PC-3 (cell line): ENCODE measurements at regions not wholly inside any gene's neighbourhood (a gene's known extent, or its start where the extent isn't known, plus 50 kb on each side); places are given as distances from the start of the nearest gene placed in this dataset.

Experiments
- ATAC-seq: fragments of 200-7000 bp; cut with Tn5 transposase; 2 replicates; pipeline ENCODE4 v1.9.1; 2020; ENCODE audit warnings: mild to moderate bottlenecking, moderate library complexity
- BruUV-seq: library from RNA; stranded (reverse); fragments of 400-500 nt; replicated peaks from 2 replicates; lab custom pipeline; 2021; lab: Mats Ljungman, UMichigan
- CTCF ChIA-PET: fragments of 300-600 bp; sonication (Branson Sonifier 250); formaldehyde crosslinking; loops from one replicate; lab custom pipeline; 2022; ENCODE audit warnings: antibody characterized with exemption; lab: Charles Lee
- POLR2A ChIA-PET: fragments of 300-600 bp; sonication (Branson Sonifier 250); formaldehyde crosslinking; loops from one replicate; lab custom pipeline; 2022; ENCODE audit warnings: antibody characterized with exemption; ENCODE audit not compliant: unreplicated experiment; lab: Charles Lee
- DNase-seq: peaks from one replicate; pipeline ENCODE4 v3.0.0-alpha.2; 2015
- H2AFZ ChIP-seq: fragments of 300-600 bp; sonication (generic); 2 replicates; pipeline ENCODE4 v1.6.0; 2016; ENCODE audit warnings: antibody characterized with exemption, low read length
- H3F3A ChIP-seq: fragments of 300-600 bp; sonication (generic); one replicate; pipeline ENCODE4 v1.6.0; 2017; ENCODE audit warnings: antibody characterized with exemption, low read length, control low read depth, mild to moderate bottlenecking; ENCODE audit not compliant: unreplicated experiment
- H3K27ac ChIP-seq: fragments of 300-600 bp; sonication (generic); 2 replicates; pipeline ENCODE4 v1.5.1; 2016; ENCODE audit warnings: mild to moderate bottlenecking, low read length
- H3K27me3 ChIP-seq: fragments of 300-600 bp; sonication (generic); 2 replicates; pipeline ENCODE4 v1.6.1; 2016; ENCODE audit warnings: low read length, mixed read lengths
- H3K36me3 ChIP-seq: fragments of 300-600 bp; sonication (generic); 2 replicates; pipeline ENCODE4 v1.6.1; 2016; ENCODE audit warnings: low read depth, mixed run types, low read length, mixed read lengths
- H3K4me1 ChIP-seq: fragments of 300-600 bp; sonication (generic); 2 replicates; pipeline ENCODE4 v1.5.1; 2016; ENCODE audit warnings: low read length; ENCODE audit not compliant: insufficient read depth
- H3K4me2 ChIP-seq: fragments of 300-600 bp; sonication (generic); 2 replicates; pipeline ENCODE4 v1.6.0; 2016; ENCODE audit warnings: low read length
- H3K4me3 ChIP-seq: fragments of 300-600 bp; sonication (generic); 2 replicates; pipeline ENCODE4 v1.5.1; 2016; ENCODE audit warnings: mild to moderate bottlenecking, low read length, mixed read lengths
- H3K79me2 ChIP-seq: fragments of 300-600 bp; sonication (generic); 2 replicates; pipeline ENCODE4 v1.6.1; 2017; ENCODE audit warnings: low read length, mixed read lengths
- H3K9ac ChIP-seq: fragments of 300-600 bp; sonication (generic); 2 replicates; pipeline ENCODE4 v1.6.0; 2016; ENCODE audit warnings: mild to moderate bottlenecking, low read length
- H3K9me2 ChIP-seq: fragments of 300-600 bp; sonication (generic); replicated peaks from 2 replicates; pipeline ENCODE4 v1.6.1; 2016; ENCODE audit warnings: mixed run types, low read length, mixed read lengths
- H3K9me3 ChIP-seq: fragments of 300-600 bp; sonication (generic); 2 replicates; pipeline ENCODE4 v1.6.1; 2016; ENCODE audit warnings: low read length, mixed read lengths
- H4K20me1 ChIP-seq: fragments of 300-600 bp; sonication (generic); 2 replicates; pipeline ENCODE4 v1.6.1; 2016; ENCODE audit warnings: low read length, mixed read lengths
- CTCF ChIP-seq: fragments of 300-600 bp; sonication (generic); conservative IDR thresholded peaks from 2 replicates; pipeline ENCODE4 v1.5.1; 2017; ENCODE audit warnings: antibody characterized with exemption, low read depth, mild to moderate bottlenecking, low read length
- EZH2 ChIP-seq: fragments of 300-600 bp; sonication (generic); IDR thresholded peaks from one replicate; pipeline ENCODE4 v1.6.1; 2017; ENCODE audit warnings: antibody characterized with exemption, mild to moderate bottlenecking, low read length; ENCODE audit not compliant: unreplicated experiment
- EZH2phosphoT487 ChIP-seq: fragments of 300-600 bp; sonication (generic); IDR thresholded peaks from 2 replicates; pipeline ENCODE4 v1.6.1; 2018; ENCODE audit warnings: mild to moderate bottlenecking, antibody characterized with exemption, low read length, borderline replicate concordance
- intact Hi-C: fragments of 100-400 bp; cut with micrococcal nuclease; formaldehyde crosslinking; loops from 2 replicates; pipeline ENCODE4 v1.9.0; 2023

DNA sequence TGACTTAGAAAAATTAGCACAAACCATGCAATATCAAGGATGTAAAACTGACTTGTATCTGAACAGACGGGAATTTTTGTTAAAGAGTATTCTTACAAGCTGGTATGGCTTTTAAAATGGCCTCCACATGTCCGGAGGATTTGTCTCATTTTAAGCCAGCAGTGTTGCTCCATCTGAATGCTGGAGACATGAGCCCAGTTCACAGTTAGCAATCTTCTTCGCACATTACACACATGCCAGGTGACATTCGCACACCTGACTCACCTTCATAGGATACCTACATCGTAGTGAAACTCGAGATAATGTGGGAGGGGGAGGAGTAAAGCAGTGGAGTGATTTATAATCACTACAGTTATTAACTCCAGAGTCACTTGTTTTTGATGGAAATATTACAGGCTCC is 231.8 kb upstream of the RBBP8 start:
- H3K4me1 ChIP-seq: peaks cover 7% of the 10 kb centered on the region
- H3K4me2 ChIP-seq: no peak overlapping the region
- ChIA-PET POLR2A (no interaction called here), CTCF (no interaction called here)
- H3K27me3 ChIP-seq: no peaks in the 10 kb centered on the region
- H3K9ac ChIP-seq: no peak overlapping the region
- no TSS peak for BruUV-seq
- ATAC-seq (no peak), DNase-seq (no peak)
- no peaks in the 10 kb centered on the region for H3F3A ChIP-seq
- no peaks in the 10 kb centered on the region for H4K20me1 ChIP-seq
- intact Hi-C loops: no loop called here
- no peak overlapping the region for H3K4me3 ChIP-seq
- H3K9me3 ChIP-seq: no peaks in the 10 kb centered on the region
- no peaks in the 10 kb centered on the region for H3K9me2 ChIP-seq
- no peaks in the 10 kb centered on the region for H3K36me3 ChIP-seq
- H3K27ac ChIP-seq: no peak overlapping the region
- no peak overlapping the region for H2AFZ ChIP-seq
- TF ChIP-seq EZH2phosphoT487 (no peak), CTCF (no peak), EZH2 (no peak)
- H3K79me2 ChIP-seq: no peaks in the 10 kb centered on the region

DNA sequence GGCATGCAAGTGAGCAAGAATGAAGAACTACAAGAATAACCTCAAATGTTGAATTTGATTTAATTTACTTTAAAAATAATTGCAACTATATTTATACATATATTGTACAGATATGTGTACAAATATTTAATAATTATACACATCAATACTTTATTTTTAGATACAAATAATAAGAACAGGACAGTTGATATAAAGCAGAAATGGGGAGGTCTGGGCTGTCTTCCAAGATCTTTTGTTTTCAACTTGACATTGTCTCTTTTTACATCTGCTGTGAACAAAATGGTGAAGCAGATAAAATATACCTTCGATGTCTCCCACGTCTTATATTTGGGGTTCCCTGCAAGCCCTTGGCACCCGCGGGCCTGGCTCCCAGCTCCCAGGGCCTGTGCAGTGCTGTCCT is 231.3 kb upstream of the RBBP8 start:
- Histone ChIP-seq H3K9ac (no peak overlapping the region), H3K4me3 (no peak overlapping the region), H3K4me1 (peaks cover 7% of the 10 kb centered on the region), H3F3A (no peaks in the 10 kb centered on the region), H2AFZ (no peak overlapping the region), H3K9me3 (no peaks in the 10 kb centered on the region), H3K79me2 (no peaks in the 10 kb centered on the region), H3K27ac (no peak overlapping the region), H3K4me2 (no peak overlapping the region), H3K27me3 (no peaks in the 10 kb centered on the region), H4K20me1 (no peaks in the 10 kb centered on the region), H3K9me2 (no peaks in the 10 kb centered on the region), H3K36me3 (no peaks in the 10 kb centered on the region)
- no peak for TF ChIP-seq EZH2
- no peak for TF ChIP-seq EZH2phosphoT487
- no peak for TF ChIP-seq CTCF
- CTCF ChIA-PET: no interaction called here
- BruUV-seq: no TSS peak
- POLR2A ChIA-PET: no interaction called here
- no peak for DNase-seq
- ATAC-seq: no peak
- intact Hi-C loops: no loop called here

GRCh38 chr18:22702806-22703205 is 230.3 kb upstream of the RBBP8 start:
- no peaks in the 10 kb centered on the region for H3F3A ChIP-seq
- H3K9ac ChIP-seq: no peak overlapping the region
- no peak overlapping the region for H2AFZ ChIP-seq
- no peaks in the 10 kb centered on the region for H3K9me3 ChIP-seq
- ChIA-PET POLR2A (no interaction called here), CTCF (no interaction called here)
- H3K36me3 ChIP-seq: no peaks in the 10 kb centered on the region
- H3K4me1 ChIP-seq: peaks cover 7% of the 10 kb centered on the region
- no peaks in the 10 kb centered on the region for H3K9me2 ChIP-seq
- H3K27ac ChIP-seq: no peak overlapping the region
- ATAC-seq (no peak), DNase-seq (no peak)
- H3K27me3 ChIP-seq: no peaks in the 10 kb centered on the region
- intact Hi-C loops: no loop called here
- no peak overlapping the region for H3K4me3 ChIP-seq
- H3K4me2 ChIP-seq: no peak overlapping the region
- TF ChIP-seq CTCF (no peak), EZH2phosphoT487 (no peak), EZH2 (no peak)
- H4K20me1 ChIP-seq: no peaks in the 10 kb centered on the region
- no TSS peak for BruUV-seq
- no peaks in the 10 kb centered on the region for H3K79me2 ChIP-seq
